Right lobe of liver (tissue), 4 donors: ENCODE measurements at regions not wholly inside any gene's neighbourhood (a gene's known extent, or its start where the extent isn't known, plus 50 kb on each side); places are given as distances from the start of the nearest gene placed in this dataset.

Experiments
- POLR2A ChIP-seq: fragments of 450-650 bp; IDR thresholded peaks from one replicate; pipeline ENCODE4 v1.6.1; 2017; ENCODE audit warnings: antibody characterized with exemption, mild to moderate bottlenecking
- TF ChIP-seq, protein P1 (sequence below), 4 donors: fragments of 200-600 bp in 3 of 4; fragments of 450-650 bp in 1 of 4; IDR thresholded peaks; one replicate each; pipeline versions ENCODE4 v1.5.1 to v1.8.0; 2016 to 2022; ENCODE audit warnings: antibody characterized with exemption in 4 of 4, mild to moderate bottlenecking in 2 of 4
- donor health status: DM: no; HTN: no; CAD: no.
- donor health status: DM: no; HTN: no; CAD: no.
- donor health status: DM: no; HTN: yes; CAD: no.

- TF ChIP-seq, protein P1, sequence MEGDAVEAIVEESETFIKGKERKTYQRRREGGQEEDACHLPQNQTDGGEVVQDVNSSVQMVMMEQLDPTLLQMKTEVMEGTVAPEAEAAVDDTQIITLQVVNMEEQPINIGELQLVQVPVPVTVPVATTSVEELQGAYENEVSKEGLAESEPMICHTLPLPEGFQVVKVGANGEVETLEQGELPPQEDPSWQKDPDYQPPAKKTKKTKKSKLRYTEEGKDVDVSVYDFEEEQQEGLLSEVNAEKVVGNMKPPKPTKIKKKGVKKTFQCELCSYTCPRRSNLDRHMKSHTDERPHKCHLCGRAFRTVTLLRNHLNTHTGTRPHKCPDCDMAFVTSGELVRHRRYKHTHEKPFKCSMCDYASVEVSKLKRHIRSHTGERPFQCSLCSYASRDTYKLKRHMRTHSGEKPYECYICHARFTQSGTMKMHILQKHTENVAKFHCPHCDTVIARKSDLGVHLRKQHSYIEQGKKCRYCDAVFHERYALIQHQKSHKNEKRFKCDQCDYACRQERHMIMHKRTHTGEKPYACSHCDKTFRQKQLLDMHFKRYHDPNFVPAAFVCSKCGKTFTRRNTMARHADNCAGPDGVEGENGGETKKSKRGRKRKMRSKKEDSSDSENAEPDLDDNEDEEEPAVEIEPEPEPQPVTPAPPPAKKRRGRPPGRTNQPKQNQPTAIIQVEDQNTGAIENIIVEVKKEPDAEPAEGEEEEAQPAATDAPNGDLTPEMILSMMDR (IDR thresholded peaks at IDR 0.05) = no peak
- TF ChIP-seq POLR2A = no peak
Measured at GRCh38 chr16:88298833-88299745, 83.7 kb upstream of the ZNF469 start.
